GM04504 (cell line): ENCODE measurements at regions not wholly inside any gene's neighbourhood (a gene's known extent, or its start where the extent isn't known, plus 50 kb on each side); places are given as distances from the start of the nearest gene placed in this dataset.

Source experiments
- DNase-seq: peaks from one replicate; pipeline ENCODE4 v3.0.0-alpha.2; 2012; ENCODE audit warnings: low read depth

- no peak for DNase-seq
These were observed 1470.3 kb upstream of the NUDT12 start for GRCh38 chr5:105032917-105033316.

DNA sequence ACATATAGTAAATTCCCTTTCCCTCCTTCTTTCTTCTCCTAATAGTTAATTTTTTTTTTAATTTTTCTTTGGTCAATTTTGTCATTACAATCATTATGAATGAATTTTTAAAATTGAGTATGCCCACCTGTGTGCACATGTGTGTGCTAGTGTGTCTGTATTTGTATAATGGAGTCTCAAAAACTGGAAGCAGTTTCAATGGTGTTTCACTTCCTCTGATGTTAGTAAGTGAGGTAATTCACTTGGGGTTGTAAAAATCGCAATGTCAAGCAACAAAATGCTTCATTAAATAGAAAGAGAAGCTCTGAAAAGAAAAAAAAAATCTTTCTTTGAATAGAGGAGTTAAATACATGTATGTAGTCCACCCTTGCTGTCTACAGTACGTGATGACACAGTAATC, 1467.6 kb upstream of the NUDT12 start:
- DNase-seq: no peak

GRCh38 chr5:105015098-105015497, 1452.5 kb upstream of the NUDT12 start:
- DNase-seq: no peak

GRCh38 chr5:104998572-104998971, 1436.0 kb upstream of the NUDT12 start:
- no peak for DNase-seq

- DNase-seq: no peak
These were observed 1435.6 kb upstream of the NUDT12 start for GRCh38 chr5:104998169-104998568.

DNA sequence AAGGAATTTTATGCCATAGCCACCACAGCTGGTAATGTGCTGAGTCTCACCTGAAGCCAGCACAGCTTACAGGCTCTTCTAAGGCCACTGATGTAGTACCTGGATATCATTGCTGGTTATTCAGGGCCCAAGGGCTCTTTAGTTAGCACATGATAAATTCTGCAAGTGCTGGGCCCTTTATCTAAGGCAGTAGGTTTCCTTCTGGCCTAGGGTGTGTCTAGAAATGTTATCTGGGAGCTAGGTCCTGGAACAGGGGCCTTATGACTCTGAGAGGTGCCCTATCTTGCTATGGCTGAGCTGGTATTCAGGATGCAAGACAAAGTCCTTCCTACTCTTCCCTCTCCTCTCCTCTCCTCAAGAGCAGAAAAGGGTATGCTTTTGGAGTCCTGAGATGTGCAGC, 1424.5 kb upstream of the NUDT12 start:
- no peak for DNase-seq

GRCh38 chr5:104977529-104977928, 1414.9 kb upstream of the NUDT12 start:
- no peak for DNase-seq

DNA sequence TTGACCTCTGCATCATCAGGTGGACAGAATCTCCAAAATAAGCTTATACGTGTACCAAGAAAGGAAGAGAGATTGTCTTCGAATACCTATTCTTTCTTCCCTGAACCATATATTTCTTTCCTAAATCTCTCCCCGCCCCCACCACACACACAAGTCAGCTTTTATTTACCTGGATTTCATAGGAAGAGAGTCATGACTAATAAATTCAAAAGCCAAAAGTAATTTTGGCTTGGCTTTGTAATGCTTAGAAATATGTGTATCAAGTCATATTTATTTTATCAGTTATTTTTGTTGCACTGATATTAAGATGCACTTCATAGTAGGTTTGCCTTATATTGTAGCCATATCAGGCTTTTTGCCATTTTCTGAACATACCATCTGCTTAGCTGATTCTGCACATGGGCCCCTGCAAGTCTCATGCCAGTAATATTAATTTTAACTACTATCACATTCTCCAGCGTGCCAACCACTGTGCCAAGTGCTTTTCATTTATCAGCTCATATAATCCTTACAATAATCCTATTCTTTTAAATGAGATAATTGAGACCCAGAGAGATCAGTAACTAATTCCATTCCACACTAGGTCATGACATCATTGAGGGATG, 1405.3 kb upstream of the NUDT12 start:
- no peak for DNase-seq

GRCh38 chr5:104965006-104965405, 1402.4 kb upstream of the NUDT12 start:
- no peak for DNase-seq

GRCh38 chr5:104955479-104955878, 1392.9 kb upstream of the NUDT12 start:
- DNase-seq: no peak

DNA sequence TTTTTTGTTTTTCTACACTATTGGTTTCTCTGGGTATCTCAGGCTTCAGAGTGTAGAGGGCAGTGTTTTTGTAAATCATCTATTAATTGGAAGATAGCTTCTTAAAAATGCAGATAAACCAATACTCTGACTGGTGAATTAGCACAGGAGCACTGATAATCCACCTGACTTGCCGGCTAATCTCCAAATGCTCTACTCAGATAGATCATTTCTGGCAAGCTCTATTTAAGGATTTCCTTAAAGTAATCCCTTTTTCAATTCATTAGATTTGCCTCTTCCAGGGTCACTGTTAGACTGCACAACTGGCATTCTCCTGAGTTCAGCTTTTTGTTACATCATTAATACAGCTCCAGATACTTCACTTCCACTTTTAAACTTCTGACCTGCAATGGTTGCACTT, 1390.3 kb upstream of the NUDT12 start:
- DNase-seq: no peak

DNA sequence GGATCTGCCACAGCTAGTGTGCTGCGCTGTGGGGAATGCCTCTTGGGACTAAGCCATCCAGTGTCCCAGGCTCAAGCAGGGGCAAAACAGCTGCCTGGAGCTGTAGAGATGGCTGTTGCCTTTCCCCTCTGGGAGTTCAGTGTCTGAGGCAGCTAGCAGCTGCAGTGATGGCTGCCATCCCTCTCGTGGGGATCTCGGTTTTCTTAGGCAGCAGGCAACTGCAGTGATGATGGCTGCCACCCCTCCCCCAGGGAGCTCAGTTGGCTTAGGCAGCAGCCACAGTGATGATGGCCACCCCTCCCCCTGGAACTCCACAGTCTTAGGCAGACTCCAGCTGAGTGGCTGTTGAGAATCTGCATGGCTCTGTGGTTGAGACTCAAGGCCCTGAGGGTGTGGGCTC, 1389.2 kb upstream of the NUDT12 start:
- no peak for DNase-seq

DNA sequence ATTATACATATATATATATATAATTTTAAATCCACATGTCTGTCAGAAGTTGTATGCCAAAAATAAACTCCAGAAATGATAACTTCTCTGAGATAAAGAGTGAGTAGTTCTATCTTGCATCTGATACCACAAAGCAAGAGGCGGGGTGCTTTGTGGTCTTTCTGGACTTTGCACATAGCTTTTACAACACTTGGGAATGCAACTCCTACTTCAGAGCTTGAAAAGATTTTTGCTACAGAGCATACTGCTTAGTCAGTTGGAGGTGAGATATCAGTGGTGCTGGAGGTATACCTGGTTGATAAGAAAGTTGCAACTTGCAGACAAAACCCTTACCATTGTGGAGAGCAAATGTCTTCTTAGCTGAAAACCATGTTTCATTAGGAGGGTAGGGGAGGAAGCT, 1384.5 kb upstream of the NUDT12 start:
- no peak for DNase-seq

- DNase-seq: no peak
These were observed 1380.1 kb upstream of the NUDT12 start for GRCh38 chr5:104942735-104943134.

DNA sequence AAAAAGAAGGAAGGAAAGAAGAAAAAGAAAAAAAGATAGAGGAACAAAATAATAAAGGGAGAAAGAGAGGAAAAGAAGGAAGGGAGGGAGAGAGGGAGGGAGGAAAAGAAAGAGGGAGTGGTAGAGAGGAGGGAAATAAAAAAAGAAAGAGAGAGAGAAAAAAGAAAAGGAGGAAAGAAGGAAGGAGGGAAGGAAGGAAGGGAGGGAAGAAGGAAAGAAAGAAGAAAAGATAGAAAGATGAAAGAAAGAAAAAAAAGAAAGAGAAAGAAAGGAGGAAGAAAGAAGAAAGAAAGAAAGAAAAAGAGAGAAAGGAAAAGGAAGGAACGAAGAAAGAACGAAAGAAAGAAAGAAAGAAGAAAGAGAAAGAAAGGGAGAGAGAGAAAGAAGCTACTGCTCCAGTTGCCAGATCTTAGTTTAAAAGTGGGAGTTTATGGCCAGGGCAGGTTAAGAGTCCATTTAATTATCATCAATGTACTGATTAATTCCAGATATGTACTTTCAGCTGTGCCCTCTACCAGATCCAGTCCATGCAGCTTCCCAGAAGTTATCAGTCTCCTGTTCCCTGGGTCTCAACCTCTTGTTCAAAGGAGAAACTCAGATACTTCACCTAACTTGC, 1378.5 kb upstream of the NUDT12 start:
- no peak for DNase-seq

DNA sequence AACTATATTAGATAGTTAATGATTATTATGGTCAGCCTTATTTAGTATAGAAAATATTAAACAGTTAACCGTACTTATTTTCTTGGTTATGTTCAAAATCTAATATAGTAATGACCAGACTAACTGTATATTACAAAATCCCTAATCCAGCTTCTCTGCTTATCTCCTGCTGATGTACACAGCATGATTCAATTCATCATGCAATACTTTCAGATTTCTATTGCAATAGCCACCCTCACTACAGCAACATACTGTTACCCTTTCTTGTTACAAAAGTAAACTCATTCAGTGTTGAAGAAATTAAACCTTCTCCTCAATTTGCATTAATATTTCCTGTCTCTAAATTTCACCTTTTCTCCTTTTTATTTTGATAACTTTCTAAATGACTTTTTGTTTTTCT, 1375.0 kb upstream of the NUDT12 start:
- no peak for DNase-seq

GRCh38 chr5:104932431-104932830, 1369.8 kb upstream of the NUDT12 start:
- DNase-seq: no peak

- DNase-seq: no peak
These were observed 1366.4 kb upstream of the NUDT12 start for GRCh38 chr5:104928906-104929520.

DNA sequence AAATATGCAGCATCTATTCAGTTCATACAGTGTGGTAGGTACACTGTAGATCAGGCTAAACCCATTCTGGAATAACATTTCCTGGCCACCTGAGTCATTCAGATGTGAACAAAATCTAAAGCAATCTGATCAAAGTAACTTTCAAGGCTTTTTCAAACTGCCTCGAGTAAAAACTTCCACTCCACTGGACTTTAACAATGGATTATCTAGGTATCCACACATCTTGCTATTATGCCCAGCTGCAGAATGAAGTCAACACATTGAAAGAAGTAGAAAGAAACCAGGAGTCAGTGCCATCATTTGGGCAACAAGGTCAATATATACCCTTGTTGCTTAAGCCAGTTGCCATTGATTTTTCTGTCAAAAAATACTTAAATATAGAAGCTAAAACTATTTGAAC, 1352.6 kb upstream of the NUDT12 start:
- no peak for DNase-seq

DNA sequence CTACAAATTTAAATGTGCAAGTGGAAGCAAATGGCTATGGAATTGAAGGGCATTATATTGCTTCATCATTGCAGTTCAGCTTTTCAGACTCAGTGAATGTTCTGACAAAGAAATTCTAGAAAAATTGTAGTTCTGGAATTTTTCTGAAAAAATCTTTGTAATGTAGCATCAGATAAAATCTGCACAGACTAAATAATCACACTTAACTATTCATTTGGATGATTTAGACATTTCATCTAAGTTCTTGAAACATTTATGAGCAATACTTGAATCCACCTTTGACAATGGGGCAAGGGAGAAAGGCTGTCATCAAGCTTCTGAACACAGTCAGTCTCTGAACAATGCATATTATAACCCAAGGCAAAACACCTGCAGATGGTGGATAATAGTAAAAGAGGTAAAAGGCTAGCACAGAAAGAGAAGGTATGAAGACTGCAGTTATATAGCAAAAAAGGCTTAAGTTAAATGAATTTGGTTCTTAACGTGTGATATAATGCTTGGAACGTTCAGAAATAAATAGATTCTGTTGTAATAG, 1352.0 kb upstream of the NUDT12 start:
- no peak for DNase-seq

DNA sequence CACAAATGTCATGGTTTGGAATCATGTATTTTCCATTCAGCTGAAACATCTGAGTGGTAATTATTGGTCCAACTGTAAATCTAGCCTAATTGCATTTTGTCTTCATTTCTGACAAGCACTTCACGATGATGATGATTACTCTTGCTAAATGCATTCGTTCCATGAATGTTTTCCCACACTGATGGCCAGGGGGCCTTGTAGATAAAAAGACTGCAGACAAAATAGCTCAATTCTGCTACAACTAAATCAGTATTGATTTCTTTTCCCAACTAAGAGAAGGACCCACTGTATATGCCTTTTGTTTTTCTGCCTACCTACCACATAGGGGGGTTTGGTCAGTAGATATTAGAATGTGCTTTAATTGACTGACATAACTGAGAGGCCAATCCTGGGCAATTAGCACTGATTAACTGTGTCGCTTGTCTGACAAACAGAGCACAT, 1351.3 kb upstream of the NUDT12 start:
- no peak for DNase-seq

- DNase-seq: no peak
These were observed 1347.2 kb upstream of the NUDT12 start for GRCh38 chr5:104909803-104910202.

GRCh38 chr5:104904561-104904960, 1342.0 kb upstream of the NUDT12 start:
- no peak for DNase-seq

GRCh38 chr5:104903941-104904340, 1341.4 kb upstream of the NUDT12 start:
- no peak for DNase-seq
